Brain microvascular endothelial cell (primary cell): ENCODE measurements at regions not wholly inside any gene's neighbourhood (a gene's known extent, or its start where the extent isn't known, plus 50 kb on each side); places are given as distances from the start of the nearest gene placed in this dataset.

ENCODE experiments used
- DNase-seq: peaks from one replicate; pipeline ENCODE4 v3.0.0-alpha.2; 2020
- H3K27ac ChIP-seq: fragments of 250-450 bp; sonication (Bioruptor Pico); 2 replicates; pipeline ENCODE4 v1.5.1; 2020; ENCODE audit warnings: mild to moderate bottlenecking, moderate library complexity
- H3K27me3 ChIP-seq: fragments of 250-450 bp; sonication (Bioruptor Pico); replicated peaks from 2 replicates; pipeline ENCODE4 v1.5.1; 2020; ENCODE audit warnings: mild to moderate bottlenecking
- H3K36me3 ChIP-seq: fragments of 250-450 bp; sonication (Bioruptor Pico); replicated peaks from 2 replicates; pipeline ENCODE4 v1.5.1; 2020; ENCODE audit warnings: mild to moderate bottlenecking
- H3K4me3 ChIP-seq: 2 replicates; pipeline ENCODE4 v1.5.1; 2011; ENCODE audit warnings: low read depth, mild to moderate bottlenecking, control low read depth, low read length, moderate library complexity
- in situ Hi-C: cut with HindIII; loops from 2 replicates; pipeline ENCODE4 v1.10.0; 2017; ENCODE audit warnings: low sequenced_read_pairs, low pct_ligation_motif_present
- TF ChIP-seq, protein P1 (sequence below): IDR thresholded peaks from 2 replicates; pipeline ENCODE4 v1.5.1; 2011; ENCODE audit warnings: low read depth, mild to moderate bottlenecking, moderate library complexity, low read length, control low read depth, inconsistent platforms; ENCODE audit errors: missing control alignments

DNA sequence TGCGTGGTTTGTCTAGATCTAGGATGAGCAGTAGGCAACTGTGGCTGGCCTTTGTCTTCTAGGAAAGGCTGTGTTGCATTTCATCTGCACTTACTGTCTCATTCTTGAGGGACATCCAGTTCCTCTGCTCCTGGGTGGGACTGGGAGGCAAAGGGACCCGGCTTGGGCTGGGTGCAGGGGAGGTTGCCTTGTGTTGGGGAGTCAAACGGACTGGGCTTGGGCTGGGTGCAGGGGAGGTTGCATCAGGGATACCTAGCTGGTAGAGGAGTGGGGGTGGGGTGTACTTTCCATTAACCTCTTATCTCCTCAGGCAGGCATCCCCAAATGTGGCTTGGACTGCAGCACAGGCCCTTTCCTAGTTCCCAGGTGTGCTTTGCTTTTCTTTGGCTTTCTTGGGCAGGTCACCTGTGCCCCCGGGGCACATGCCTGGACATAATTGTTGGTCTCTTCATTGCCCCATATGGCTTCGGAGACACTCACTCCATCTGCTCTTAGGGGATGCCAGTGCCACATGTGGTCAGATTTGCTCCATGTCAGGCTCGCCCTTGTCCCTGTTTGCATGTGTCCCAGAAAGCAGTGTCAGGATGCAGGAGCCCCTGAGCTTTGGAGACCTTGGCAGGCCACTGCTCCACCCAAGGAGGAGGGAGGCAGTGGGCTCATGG lies 1682.9 kb downstream of the TP53TG3F start:
- H3K4me3 ChIP-seq: no peak overlapping the region
- no peak for DNase-seq
- H3K36me3 ChIP-seq: no peaks in the 10 kb centered on the region
- no peaks in the 10 kb centered on the region for H3K27me3 ChIP-seq
- TF ChIP-seq, protein P1, sequence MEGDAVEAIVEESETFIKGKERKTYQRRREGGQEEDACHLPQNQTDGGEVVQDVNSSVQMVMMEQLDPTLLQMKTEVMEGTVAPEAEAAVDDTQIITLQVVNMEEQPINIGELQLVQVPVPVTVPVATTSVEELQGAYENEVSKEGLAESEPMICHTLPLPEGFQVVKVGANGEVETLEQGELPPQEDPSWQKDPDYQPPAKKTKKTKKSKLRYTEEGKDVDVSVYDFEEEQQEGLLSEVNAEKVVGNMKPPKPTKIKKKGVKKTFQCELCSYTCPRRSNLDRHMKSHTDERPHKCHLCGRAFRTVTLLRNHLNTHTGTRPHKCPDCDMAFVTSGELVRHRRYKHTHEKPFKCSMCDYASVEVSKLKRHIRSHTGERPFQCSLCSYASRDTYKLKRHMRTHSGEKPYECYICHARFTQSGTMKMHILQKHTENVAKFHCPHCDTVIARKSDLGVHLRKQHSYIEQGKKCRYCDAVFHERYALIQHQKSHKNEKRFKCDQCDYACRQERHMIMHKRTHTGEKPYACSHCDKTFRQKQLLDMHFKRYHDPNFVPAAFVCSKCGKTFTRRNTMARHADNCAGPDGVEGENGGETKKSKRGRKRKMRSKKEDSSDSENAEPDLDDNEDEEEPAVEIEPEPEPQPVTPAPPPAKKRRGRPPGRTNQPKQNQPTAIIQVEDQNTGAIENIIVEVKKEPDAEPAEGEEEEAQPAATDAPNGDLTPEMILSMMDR: no peak
- H3K27ac ChIP-seq: no peak overlapping the region
- in situ Hi-C loops: no loop called here

DNA sequence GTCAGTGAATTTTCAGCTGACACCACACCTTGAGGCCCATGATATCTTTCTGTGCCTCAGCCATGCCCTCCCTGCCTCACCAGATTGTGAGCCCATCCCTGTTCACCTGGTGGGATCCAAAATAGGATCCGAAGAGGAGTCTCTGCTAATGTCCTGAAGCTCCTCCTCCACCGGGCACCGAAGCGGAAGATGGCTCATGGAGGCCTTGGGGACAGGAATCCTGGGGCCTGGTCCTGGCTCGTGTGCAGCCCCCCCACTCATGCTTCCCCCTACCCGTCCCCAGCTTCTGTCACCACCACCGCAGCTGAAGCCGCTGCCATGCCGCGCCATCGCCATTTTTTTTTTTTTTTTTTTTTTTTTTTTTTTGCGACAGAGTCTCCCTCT lies 1683.4 kb downstream of the TP53TG3F start:
- TF ChIP-seq, protein P1: no peak
- no peaks in the 10 kb centered on the region for H3K36me3 ChIP-seq
- H3K4me3 ChIP-seq: no peak overlapping the region
- H3K27me3 ChIP-seq: no peaks in the 10 kb centered on the region
- in situ Hi-C loops: no loop called here
- H3K27ac ChIP-seq: no peak overlapping the region
- no peak for DNase-seq

DNA sequence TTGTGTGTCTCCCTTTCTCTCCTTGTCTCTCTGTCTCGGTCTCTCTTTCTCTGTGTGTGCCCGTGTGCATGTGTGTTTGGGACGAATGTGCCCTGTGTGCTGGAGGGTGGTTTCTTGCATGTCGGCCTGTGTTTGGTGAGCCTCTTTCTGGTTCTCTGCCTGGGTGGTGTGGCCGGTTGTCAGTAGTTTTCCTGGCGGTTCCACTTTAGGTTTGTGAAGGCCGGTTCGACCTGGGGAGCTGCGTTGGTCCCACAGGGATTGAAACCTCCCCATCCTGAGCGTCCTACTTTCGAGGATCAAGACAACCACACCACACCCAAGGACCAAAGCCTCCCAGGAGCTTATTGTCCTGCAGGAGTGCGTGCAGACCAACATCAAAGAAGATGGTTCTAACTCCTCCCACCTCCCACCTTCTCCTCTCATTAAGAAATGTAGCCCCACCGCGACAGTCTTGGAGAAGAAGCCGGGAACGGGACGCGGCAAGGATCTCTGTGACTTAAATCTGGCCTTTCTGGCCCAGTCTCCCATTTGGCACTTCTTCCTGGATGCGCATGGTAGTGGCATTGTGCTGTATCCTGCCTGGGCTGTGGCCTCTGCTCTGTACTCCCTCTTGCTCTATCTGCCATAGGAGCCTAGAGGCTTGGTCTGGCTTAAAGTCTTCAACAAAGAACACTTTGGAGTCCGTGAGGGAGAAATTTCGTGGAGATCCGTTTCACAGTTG lies 1685.0 kb downstream of the TP53TG3F start:
- Histone ChIP-seq H3K27ac (no peak overlapping the region), H3K4me3 (no peak overlapping the region), H3K27me3 (no peaks in the 10 kb centered on the region), H3K36me3 (no peaks in the 10 kb centered on the region)
- DNase-seq: no peak
- TF ChIP-seq, protein P1: no peak
- in situ Hi-C loops: no loop called here

DNA sequence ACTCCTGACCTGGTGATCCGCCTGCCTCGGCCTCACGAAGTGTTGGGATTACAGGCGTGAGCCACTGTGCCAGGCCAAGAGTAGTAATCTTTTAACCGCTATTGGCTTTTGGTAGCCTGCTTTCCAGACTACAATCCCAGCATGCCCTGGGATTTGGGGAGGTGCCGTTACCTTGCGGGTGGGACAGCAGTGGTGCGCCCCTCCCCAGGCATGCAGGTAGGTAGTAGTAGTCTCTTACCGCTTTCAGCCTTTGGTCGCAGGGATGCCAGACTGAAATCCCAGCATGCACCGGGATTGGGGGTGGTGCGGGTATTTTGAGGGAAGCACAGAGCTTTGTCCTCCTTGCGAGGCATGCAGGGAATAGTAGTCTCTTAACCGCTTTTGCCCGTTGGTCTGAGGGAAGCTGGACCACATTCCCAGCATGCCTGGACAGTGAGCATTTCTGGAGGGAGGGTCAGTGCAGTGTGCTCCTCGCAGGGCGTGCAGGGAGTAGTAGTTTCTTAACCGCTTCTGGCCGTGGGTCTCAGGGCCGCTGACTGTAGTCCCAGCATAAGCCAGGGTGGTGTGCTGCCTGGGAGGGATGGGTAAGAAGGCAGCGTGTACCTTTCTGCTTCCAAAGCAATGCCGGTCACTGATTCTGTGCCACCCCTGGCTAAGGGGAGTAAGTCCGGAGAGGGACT lies 1686.8 kb downstream of the TP53TG3F start:
- TF ChIP-seq, protein P1: no peak
- no peak overlapping the region for H3K27ac ChIP-seq
- H3K27me3 ChIP-seq: no peaks in the 10 kb centered on the region
- H3K36me3 ChIP-seq: no peaks in the 10 kb centered on the region
- no peak for DNase-seq
- in situ Hi-C loops: no loop called here
- no peak overlapping the region for H3K4me3 ChIP-seq

DNA sequence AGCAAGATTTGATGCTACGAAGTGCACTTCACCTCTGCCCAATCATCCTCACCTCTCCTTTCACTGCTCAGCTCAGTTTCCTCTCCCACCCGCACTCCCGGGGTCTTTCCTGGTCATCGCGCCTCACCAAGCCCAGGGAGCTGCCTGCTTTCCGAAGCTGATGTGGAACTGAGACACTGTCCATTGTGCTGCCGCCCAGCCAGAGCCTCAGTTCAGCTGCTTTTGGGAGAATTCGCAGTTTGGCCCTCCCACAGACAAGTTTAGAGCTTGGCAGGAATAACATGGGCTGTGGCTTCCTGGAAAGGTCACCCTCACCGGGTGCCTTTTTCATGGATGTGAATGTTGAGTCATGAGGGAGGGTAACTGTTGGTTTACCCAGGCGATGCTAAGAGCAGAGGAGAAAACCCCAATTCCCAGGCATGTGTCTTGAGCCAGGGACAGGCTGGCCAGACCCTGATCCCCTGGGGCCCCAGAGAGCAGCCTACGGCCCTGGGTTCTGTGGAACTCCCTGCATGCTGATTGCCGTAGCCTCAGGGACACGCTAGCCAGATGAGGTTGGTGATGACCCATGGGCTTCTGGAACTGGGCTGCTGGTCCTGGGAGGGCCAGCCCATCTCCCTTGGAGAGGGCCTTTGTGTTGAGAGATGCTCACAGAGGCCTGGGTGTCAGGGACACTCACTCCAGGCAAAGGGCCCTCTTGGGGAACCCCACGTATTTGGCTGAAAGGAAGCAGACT lies 1687.5 kb downstream of the TP53TG3F start:
- Histone ChIP-seq H3K27me3 (no peaks in the 10 kb centered on the region), H3K36me3 (no peaks in the 10 kb centered on the region), H3K4me3 (no peak overlapping the region), H3K27ac (no peak overlapping the region)
- in situ Hi-C loops: no loop called here
- TF ChIP-seq, protein P1: no peak
- no peak for DNase-seq
